PC-3 (cell line): ENCODE measurements at regions not wholly inside any gene's neighbourhood (a gene's known extent, or its start where the extent isn't known, plus 50 kb on each side); places are given as distances from the start of the nearest gene placed in this dataset.

Source experiments
- ATAC-seq: fragments of 200-7000 bp; cut with Tn5 transposase; 2 replicates; pipeline ENCODE4 v1.9.1; 2020; ENCODE audit warnings: mild to moderate bottlenecking, moderate library complexity
- BruUV-seq: library from RNA; stranded (reverse); fragments of 400-500 nt; replicated peaks from 2 replicates; lab custom pipeline; 2021; lab: Mats Ljungman, UMichigan
- CTCF ChIA-PET: fragments of 300-600 bp; sonication (Branson Sonifier 250); formaldehyde crosslinking; loops from one replicate; lab custom pipeline; 2022; ENCODE audit warnings: antibody characterized with exemption; lab: Charles Lee
- POLR2A ChIA-PET: fragments of 300-600 bp; sonication (Branson Sonifier 250); formaldehyde crosslinking; loops from one replicate; lab custom pipeline; 2022; ENCODE audit warnings: antibody characterized with exemption; ENCODE audit not compliant: unreplicated experiment; lab: Charles Lee
- DNase-seq: peaks from one replicate; pipeline ENCODE4 v3.0.0-alpha.2; 2015
- H2AFZ ChIP-seq: fragments of 300-600 bp; sonication (generic); 2 replicates; pipeline ENCODE4 v1.6.0; 2016; ENCODE audit warnings: antibody characterized with exemption, low read length
- H3F3A ChIP-seq: fragments of 300-600 bp; sonication (generic); one replicate; pipeline ENCODE4 v1.6.0; 2017; ENCODE audit warnings: antibody characterized with exemption, low read length, control low read depth, mild to moderate bottlenecking; ENCODE audit not compliant: unreplicated experiment
- H3K27ac ChIP-seq: fragments of 300-600 bp; sonication (generic); 2 replicates; pipeline ENCODE4 v1.5.1; 2016; ENCODE audit warnings: mild to moderate bottlenecking, low read length
- H3K27me3 ChIP-seq: fragments of 300-600 bp; sonication (generic); 2 replicates; pipeline ENCODE4 v1.6.1; 2016; ENCODE audit warnings: low read length, mixed read lengths
- H3K36me3 ChIP-seq: fragments of 300-600 bp; sonication (generic); 2 replicates; pipeline ENCODE4 v1.6.1; 2016; ENCODE audit warnings: low read depth, mixed run types, low read length, mixed read lengths
- H3K4me1 ChIP-seq: fragments of 300-600 bp; sonication (generic); 2 replicates; pipeline ENCODE4 v1.5.1; 2016; ENCODE audit warnings: low read length; ENCODE audit not compliant: insufficient read depth
- H3K4me2 ChIP-seq: fragments of 300-600 bp; sonication (generic); 2 replicates; pipeline ENCODE4 v1.6.0; 2016; ENCODE audit warnings: low read length
- H3K4me3 ChIP-seq: fragments of 300-600 bp; sonication (generic); 2 replicates; pipeline ENCODE4 v1.5.1; 2016; ENCODE audit warnings: mild to moderate bottlenecking, low read length, mixed read lengths
- H3K79me2 ChIP-seq: fragments of 300-600 bp; sonication (generic); 2 replicates; pipeline ENCODE4 v1.6.1; 2017; ENCODE audit warnings: low read length, mixed read lengths
- H3K9ac ChIP-seq: fragments of 300-600 bp; sonication (generic); 2 replicates; pipeline ENCODE4 v1.6.0; 2016; ENCODE audit warnings: mild to moderate bottlenecking, low read length
- H3K9me2 ChIP-seq: fragments of 300-600 bp; sonication (generic); replicated peaks from 2 replicates; pipeline ENCODE4 v1.6.1; 2016; ENCODE audit warnings: mixed run types, low read length, mixed read lengths
- H3K9me3 ChIP-seq: fragments of 300-600 bp; sonication (generic); 2 replicates; pipeline ENCODE4 v1.6.1; 2016; ENCODE audit warnings: low read length, mixed read lengths
- H4K20me1 ChIP-seq: fragments of 300-600 bp; sonication (generic); 2 replicates; pipeline ENCODE4 v1.6.1; 2016; ENCODE audit warnings: low read length, mixed read lengths
- EZH2 ChIP-seq: fragments of 300-600 bp; sonication (generic); IDR thresholded peaks from one replicate; pipeline ENCODE4 v1.6.1; 2017; ENCODE audit warnings: antibody characterized with exemption, mild to moderate bottlenecking, low read length; ENCODE audit not compliant: unreplicated experiment
- EZH2phosphoT487 ChIP-seq: fragments of 300-600 bp; sonication (generic); IDR thresholded peaks from 2 replicates; pipeline ENCODE4 v1.6.1; 2018; ENCODE audit warnings: mild to moderate bottlenecking, antibody characterized with exemption, low read length, borderline replicate concordance
- intact Hi-C: fragments of 100-400 bp; cut with micrococcal nuclease; formaldehyde crosslinking; loops from 2 replicates; pipeline ENCODE4 v1.9.0; 2023
- TF ChIP-seq, protein P1 (sequence below): fragments of 300-600 bp; sonication (generic); conservative IDR thresholded peaks from 2 replicates; pipeline ENCODE4 v1.5.1; 2017; ENCODE audit warnings: antibody characterized with exemption, low read depth, mild to moderate bottlenecking, low read length

DNA sequence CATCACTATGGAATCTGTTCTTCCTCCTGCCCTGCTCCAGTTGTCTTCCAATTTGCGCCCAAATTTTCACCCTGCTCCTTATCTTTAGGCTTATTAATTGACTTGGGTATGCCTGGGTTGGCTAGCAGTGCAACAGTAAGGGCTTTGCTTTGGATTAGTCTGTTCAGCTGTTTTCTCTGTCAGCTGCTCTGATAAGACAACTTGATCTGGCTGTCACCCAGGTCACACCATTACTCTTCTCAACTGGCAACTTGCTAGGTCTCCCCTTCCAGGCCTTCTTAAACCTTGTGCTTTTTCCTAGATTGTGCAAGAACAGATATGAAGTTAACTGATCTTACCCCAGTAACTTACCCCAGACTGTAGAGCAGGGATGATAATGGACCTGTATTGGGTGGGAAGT is 357.8 kb upstream of the LARGE1 start:
- H3K27me3 ChIP-seq = no peaks in the 10 kb centered on the region
- H3K27ac ChIP-seq = no peak overlapping the region
- H4K20me1 ChIP-seq = no peaks in the 10 kb centered on the region
- ChIA-PET CTCF (no interaction called here), POLR2A (no interaction called here)
- no peak overlapping the region for H3K9ac ChIP-seq
- no peaks in the 10 kb centered on the region for H3K4me1 ChIP-seq
- H3K4me3 ChIP-seq = no peak overlapping the region
- TF ChIP-seq, protein P1, sequence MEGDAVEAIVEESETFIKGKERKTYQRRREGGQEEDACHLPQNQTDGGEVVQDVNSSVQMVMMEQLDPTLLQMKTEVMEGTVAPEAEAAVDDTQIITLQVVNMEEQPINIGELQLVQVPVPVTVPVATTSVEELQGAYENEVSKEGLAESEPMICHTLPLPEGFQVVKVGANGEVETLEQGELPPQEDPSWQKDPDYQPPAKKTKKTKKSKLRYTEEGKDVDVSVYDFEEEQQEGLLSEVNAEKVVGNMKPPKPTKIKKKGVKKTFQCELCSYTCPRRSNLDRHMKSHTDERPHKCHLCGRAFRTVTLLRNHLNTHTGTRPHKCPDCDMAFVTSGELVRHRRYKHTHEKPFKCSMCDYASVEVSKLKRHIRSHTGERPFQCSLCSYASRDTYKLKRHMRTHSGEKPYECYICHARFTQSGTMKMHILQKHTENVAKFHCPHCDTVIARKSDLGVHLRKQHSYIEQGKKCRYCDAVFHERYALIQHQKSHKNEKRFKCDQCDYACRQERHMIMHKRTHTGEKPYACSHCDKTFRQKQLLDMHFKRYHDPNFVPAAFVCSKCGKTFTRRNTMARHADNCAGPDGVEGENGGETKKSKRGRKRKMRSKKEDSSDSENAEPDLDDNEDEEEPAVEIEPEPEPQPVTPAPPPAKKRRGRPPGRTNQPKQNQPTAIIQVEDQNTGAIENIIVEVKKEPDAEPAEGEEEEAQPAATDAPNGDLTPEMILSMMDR = no peak
- TF ChIP-seq EZH2 = no peak
- no peak for TF ChIP-seq EZH2phosphoT487
- no TSS peak for BruUV-seq
- H3K9me3 ChIP-seq = no peaks in the 10 kb centered on the region; the same call in 1 of the 2 replicates
- no peaks in the 10 kb centered on the region for H3K36me3 ChIP-seq
- no peaks in the 10 kb centered on the region for H3F3A ChIP-seq
- H3K79me2 ChIP-seq = no peaks in the 10 kb centered on the region
- DNase-seq (no peak), ATAC-seq (no peak)
- H3K9me2 ChIP-seq = no peaks in the 10 kb centered on the region
- no peak overlapping the region for H3K4me2 ChIP-seq
- H2AFZ ChIP-seq = no peak overlapping the region
- intact Hi-C loops = no loop called here

DNA sequence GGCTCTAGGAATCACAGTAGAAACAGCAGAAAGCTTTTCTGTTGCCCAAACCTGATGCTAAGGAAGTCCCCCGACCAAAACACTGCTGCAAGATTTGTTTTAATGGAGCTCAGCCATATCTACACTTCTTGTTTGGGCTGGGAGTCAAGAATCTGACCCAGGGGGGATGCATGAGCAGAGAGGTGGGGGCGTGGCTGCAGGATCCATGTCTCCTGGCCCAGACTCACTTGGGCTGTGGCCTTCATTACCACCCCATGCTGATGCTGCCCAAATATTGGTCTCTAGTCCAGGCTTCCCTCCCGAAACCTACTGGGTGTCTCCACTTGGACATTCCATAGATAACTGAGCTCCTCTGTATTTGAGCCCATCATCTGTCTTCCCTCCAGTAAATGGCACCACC is 361.5 kb upstream of the LARGE1 start:
- Histone ChIP-seq H3F3A (no peaks in the 10 kb centered on the region), H4K20me1 (no peaks in the 10 kb centered on the region), H3K4me2 (no peak overlapping the region), H3K36me3 (no peaks in the 10 kb centered on the region), H3K27me3 (no peaks in the 10 kb centered on the region), H3K79me2 (no peaks in the 10 kb centered on the region), H2AFZ (no peak overlapping the region), H3K9me2 (no peaks in the 10 kb centered on the region), H3K9me3 (no peaks in the 10 kb centered on the region), H3K27ac (no peak overlapping the region), H3K9ac (no peak overlapping the region), H3K4me3 (no peak overlapping the region), H3K4me1 (no peaks in the 10 kb centered on the region)
- CTCF ChIA-PET = no interaction called here
- BruUV-seq = no TSS peak
- DNase-seq = no peak
- TF ChIP-seq, protein P1 = no peak
- TF ChIP-seq EZH2 = no peak
- ATAC-seq = no peak
- POLR2A ChIA-PET = no interaction called here
- intact Hi-C loops = no loop called here

DNA sequence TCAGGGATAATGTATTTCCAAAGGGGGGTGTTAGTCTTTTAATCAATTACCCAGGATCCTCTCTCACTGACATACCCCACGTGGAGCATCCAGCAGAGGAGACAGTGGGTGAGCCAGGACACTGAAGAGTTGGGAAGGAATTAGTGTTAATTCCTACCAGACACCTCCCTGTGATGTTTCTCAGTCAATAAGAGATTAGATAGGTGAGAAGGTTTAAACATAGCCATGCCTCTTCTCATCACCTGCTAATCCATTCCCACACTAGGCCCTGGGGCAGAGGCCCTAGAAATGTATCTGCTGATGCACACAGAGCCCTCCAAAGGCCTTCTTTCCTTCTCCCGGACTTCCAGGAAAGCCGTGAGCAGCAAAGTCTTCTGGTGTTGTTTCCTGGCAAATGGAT is 363.6 kb upstream of the LARGE1 start:
- H4K20me1 ChIP-seq = no peaks in the 10 kb centered on the region
- TF ChIP-seq EZH2phosphoT487 = no peak
- TF ChIP-seq, protein P1 = no peak
- no peaks in the 10 kb centered on the region for H3K9me3 ChIP-seq
- ChIA-PET POLR2A (no interaction called here), CTCF (no interaction called here)
- no peak for ATAC-seq
- no peak overlapping the region for H3K9ac ChIP-seq
- no peak overlapping the region for H2AFZ ChIP-seq
- no peak overlapping the region for H3K27ac ChIP-seq
- H3K4me2 ChIP-seq = no peak overlapping the region
- H3K79me2 ChIP-seq = no peaks in the 10 kb centered on the region
- H3K36me3 ChIP-seq = no peaks in the 10 kb centered on the region
- intact Hi-C loops = no loop called here
- H3K4me1 ChIP-seq = no peaks in the 10 kb centered on the region
- H3K4me3 ChIP-seq = no peak overlapping the region
- H3K27me3 ChIP-seq = no peaks in the 10 kb centered on the region
- H3F3A ChIP-seq = no peaks in the 10 kb centered on the region
- BruUV-seq = no TSS peak
- DNase-seq = no peak
- no peaks in the 10 kb centered on the region for H3K9me2 ChIP-seq
